OCI-LY3 (cell line): ENCODE measurements at regions not wholly inside any gene's neighbourhood (a gene's known extent, or its start where the extent isn't known, plus 50 kb on each side); places are given as distances from the start of the nearest gene placed in this dataset.
"Not testable (repeated sequence)": the region's sequence is repeated elsewhere in the genome, so short reads cannot be mapped to it uniquely, and the experiment has no call there.

Experiments
- CTCF ChIP-seq: fragments of 200-600, 300-600 bp; sonication (generic); IDR thresholded peaks from 2 replicates; pipeline ENCODE4 v1.5.1; 2014; ENCODE audit warnings: antibody characterized with exemption, low read length, low read depth
- EZH2phosphoT487 ChIP-seq: fragments of 200-600 bp; shearing (Covaris generic); IDR thresholded peaks from 2 replicates; pipeline ENCODE4 v1.6.1; 2018; ENCODE audit warnings: antibody characterized with exemption, mixed run types, low read depth

GRCh38 chr3:67173130-67173529 lies 175.0 kb downstream of the KBTBD8 start:
- not testable (repeated sequence) for TF ChIP-seq CTCF, EZH2phosphoT487
